GM12874 (cell line): ENCODE measurements at regions not wholly inside any gene's neighbourhood (a gene's known extent, or its start where the extent isn't known, plus 50 kb on each side); places are given as distances from the start of the nearest gene placed in this dataset.

Experiments used
- TF ChIP-seq, protein P1 (sequence below): IDR thresholded peaks from 2 replicates; pipeline ENCODE4 v1.5.1; 2011; ENCODE audit warnings: low read depth, mild to moderate bottlenecking, control low read depth, low read length, moderate library complexity; ENCODE audit not compliant: insufficient read depth

- TF ChIP-seq, protein P1, sequence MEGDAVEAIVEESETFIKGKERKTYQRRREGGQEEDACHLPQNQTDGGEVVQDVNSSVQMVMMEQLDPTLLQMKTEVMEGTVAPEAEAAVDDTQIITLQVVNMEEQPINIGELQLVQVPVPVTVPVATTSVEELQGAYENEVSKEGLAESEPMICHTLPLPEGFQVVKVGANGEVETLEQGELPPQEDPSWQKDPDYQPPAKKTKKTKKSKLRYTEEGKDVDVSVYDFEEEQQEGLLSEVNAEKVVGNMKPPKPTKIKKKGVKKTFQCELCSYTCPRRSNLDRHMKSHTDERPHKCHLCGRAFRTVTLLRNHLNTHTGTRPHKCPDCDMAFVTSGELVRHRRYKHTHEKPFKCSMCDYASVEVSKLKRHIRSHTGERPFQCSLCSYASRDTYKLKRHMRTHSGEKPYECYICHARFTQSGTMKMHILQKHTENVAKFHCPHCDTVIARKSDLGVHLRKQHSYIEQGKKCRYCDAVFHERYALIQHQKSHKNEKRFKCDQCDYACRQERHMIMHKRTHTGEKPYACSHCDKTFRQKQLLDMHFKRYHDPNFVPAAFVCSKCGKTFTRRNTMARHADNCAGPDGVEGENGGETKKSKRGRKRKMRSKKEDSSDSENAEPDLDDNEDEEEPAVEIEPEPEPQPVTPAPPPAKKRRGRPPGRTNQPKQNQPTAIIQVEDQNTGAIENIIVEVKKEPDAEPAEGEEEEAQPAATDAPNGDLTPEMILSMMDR: no peak
These were observed 299.3 kb upstream of the POU5F2 start for GRCh38 chr5:94040591-94041148.

DNA sequence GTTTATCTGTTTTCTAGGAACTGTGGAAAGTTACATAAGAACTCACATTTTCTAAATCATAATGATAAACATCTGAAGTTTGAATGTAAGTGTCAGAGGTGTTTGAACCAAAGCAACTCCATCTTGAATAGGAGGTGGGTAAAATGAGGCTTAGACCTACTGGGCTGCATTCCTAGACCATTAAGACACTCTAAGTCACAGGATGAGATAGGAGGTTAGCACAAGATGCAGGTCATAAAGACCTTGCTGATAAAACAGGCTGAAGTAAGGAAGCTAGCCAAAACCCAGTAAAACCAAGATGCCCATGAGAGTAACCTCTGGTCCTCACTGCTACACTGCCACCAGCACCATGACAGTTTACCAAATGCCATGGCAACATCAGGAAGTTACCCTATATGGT lies 297.7 kb upstream of the POU5F2 start:
- TF ChIP-seq, protein P1: no peak

DNA sequence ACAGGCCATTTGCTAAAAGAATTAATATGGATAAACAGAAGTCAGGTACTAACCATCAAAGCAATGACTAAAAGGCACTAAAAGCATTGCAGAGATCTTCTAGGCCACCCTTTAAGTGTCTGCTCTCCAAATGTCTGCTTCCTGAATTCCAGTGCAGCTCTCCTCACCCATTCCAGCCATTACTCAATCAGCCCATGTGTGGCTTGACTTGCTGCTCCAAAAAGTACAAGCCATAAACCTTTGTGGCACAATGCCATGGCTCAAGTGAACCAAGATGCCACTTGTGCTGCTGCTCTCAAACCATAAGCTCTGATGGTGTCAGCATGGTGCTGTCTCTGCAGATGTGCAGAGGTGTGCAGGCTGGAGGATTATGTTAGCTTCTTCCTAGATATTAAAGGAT lies 290.2 kb upstream of the POU5F2 start:
- TF ChIP-seq, protein P1: no peak

GRCh38 chr5:94028001-94028400 lies 286.6 kb upstream of the POU5F2 start:
- TF ChIP-seq, protein P1: no peak

GRCh38 chr5:94027145-94027544 lies 285.7 kb upstream of the POU5F2 start:
- TF ChIP-seq, protein P1: no peak

DNA sequence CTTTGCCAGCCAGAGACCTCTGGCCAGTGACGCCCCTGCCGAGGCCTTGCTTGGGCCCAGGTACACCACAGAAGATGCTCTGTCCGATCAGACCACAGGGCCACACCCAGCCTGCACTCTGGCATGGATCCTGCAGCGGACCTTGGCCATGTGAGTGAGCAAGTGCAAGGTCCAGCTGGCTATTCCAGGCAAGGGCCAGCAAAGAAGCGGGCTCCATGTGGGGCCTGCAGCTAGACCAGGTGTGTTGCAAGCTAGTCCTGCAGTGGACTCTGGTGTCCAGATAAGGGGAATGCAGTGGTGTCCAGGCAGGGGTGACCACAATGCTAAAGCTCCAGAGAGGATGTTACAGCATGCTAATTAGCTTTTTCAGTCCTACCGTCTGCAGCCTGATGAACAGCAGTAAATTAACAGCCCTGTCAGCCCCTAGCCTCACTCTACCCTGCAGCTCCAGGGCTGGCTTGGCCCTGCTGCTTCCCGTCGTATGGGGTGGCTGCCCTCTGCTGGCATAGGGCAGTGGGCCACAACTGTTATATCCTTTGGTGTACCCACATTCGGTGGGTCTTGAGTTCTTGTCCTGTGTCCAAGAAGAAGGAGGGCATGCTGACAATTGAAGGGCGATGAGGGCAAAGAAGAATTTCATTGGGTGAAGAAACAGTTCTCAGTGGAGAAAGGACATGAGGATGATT lies 284.5 kb upstream of the POU5F2 start:
- TF ChIP-seq, protein P1: no peak

- TF ChIP-seq, protein P1: no peak
These were observed 283.2 kb upstream of the POU5F2 start for GRCh38 chr5:94024620-94025019.
